ENCODE measurements at regions not wholly inside any gene's neighbourhood (a gene's known extent, or its start where the extent isn't known, plus 50 kb on each side); places are given as distances from the start of the nearest gene placed in this dataset.

GRCh38 chr9:88076286-88077070 lies 61.8 kb downstream of the SPATA31C2 start (continued):
- TF ChIP-seq KAT7 (CRISPR knock-in tag; IDR thresholded peaks at IDR 0.05; ENCODE audit: borderline replicate concordance) (peak; percentile 89; the same call in 1 of the 2 replicates), SMAD3 (CRISPR knock-in tag; IDR thresholded peaks at IDR 0.05; ENCODE audit: borderline replicate concordance) (0 out of 2 replicates have a peak, but pooled peaks have one; percentile 29), FOXP1 (CRISPR knock-in tag; IDR thresholded peaks at IDR 0.05; ENCODE audit: borderline replicate concordance) (peak; percentile 90; the same call in 1 of the 2 replicates), FOXK1 (CRISPR knock-in tag; IDR thresholded peaks at IDR 0.05) (0 out of 2 replicates have a peak, but pooled peaks have one; percentile 55), ZNF281 (CRISPR knock-in tag; IDR thresholded peaks at IDR 0.05) (0 out of 2 replicates have a peak, but pooled peaks have one; percentile 48), ZNF232 (CRISPR knock-in tag; IDR thresholded peaks at IDR 0.05) (peak; percentile 45; the same call in 1 of the 2 replicates)

GRCh38 chr9:88075966-88076285 lies 62.3 kb downstream of the SPATA31C2 start:
- peaks cover 36% of the 10 kb centered on the region for H3K4me1 Mint-ChIP-seq
- peaks cover 66% of the 10 kb centered on the region for H3K27me3 Mint-ChIP-seq (ENCODE audit: low read depth)
- ATAC-seq (no peak; the same call in 1 of the 2 replicates), DNase-seq (ENCODE audit: low spot score) (no peak)
- TF ChIP-seq KAT7 (CRISPR knock-in tag; IDR thresholded peaks at IDR 0.05; ENCODE audit: borderline replicate concordance) (no peak), TCF7 (CRISPR knock-in tag; IDR thresholded peaks at IDR 0.05; ENCODE audit: low read depth) (no peak), AFF4 (CRISPR knock-in tag; IDR thresholded peaks at IDR 0.05; ENCODE audit: borderline replicate concordance) (no peak), CREM (CRISPR knock-in tag; IDR thresholded peaks at IDR 0.05) (no peak), ERG (CRISPR knock-in tag; IDR thresholded peaks at IDR 0.05) (no peak), E2F4 (CRISPR knock-in tag; IDR thresholded peaks at IDR 0.05; ENCODE audit: borderline replicate concordance, low read depth) (no peak), ZNF425 (CRISPR knock-in tag; conservative IDR thresholded peaks at IDR 0.05) (no peak), IRF2 (CRISPR knock-in tag; IDR thresholded peaks at IDR 0.05; ENCODE audit: borderline replicate concordance, low read depth) (no peak), ZNF281 (CRISPR knock-in tag; IDR thresholded peaks at IDR 0.05) (no peak), NFE2L1 (CRISPR knock-in tag; IDR thresholded peaks at IDR 0.05) (no peak), ESRRA (CRISPR knock-in tag; IDR thresholded peaks at IDR 0.05; ENCODE audit: borderline replicate concordance) (no peak), ZNF232 (CRISPR knock-in tag; IDR thresholded peaks at IDR 0.05) (no peak), GABPB1 (CRISPR knock-in tag; IDR thresholded peaks at IDR 0.05) (no peak), ZNF138 (CRISPR knock-in tag; conservative IDR thresholded peaks at IDR 0.05) (no peak)
- POLR2A ChIA-PET = no interaction called here
- CTCF ChIA-PET = interaction anchor here (0.7 to 2.0 kb wide), 15 partner anchors 9 to 459 kb away, joined by 3 to 12 read pairs (median 5); partner anchors contain the start of gene NXNL2
- 0 out of 2 replicates have a peak, but pooled peaks cover 5% of the 10 kb centered on the region for H3K36me3 Mint-ChIP-seq
- H3K4me3 Mint-ChIP-seq = peak overlapping the region; percentile 75
- H3K27ac Mint-ChIP-seq = no peak overlapping the region
- peaks cover 12% of the 10 kb centered on the region for H3K9me3 Mint-ChIP-seq
